ENCODE measurements at regions not wholly inside any gene's neighbourhood (a gene's known extent, or its start where the extent isn't known, plus 50 kb on each side); places are given as distances from the start of the nearest gene placed in this dataset.

DNA sequence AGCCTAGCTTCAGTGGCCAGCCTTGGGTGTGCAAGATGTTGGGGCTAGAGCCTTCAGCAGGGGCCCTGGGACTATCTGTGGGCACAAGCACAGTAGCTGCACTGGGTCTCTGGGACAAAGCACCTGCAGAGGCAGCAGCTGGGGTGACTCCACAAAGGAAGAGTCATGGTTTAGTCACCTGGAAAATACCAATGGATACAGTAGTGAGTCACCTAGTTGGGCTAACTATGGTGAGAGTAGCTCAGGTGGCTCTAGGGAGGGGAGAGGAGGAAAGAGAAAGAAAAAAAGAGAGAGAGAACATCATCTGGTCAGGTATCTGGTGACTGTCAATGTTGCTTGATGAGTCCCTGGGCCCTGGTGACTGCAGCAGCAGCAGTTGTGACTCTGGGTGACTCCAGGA is 72.9 kb upstream of the SPIN4 start:
- TF ChIP-seq CTCF (IDR thresholded peaks at IDR 0.05) (no peak), POLR2A (IDR thresholded peaks at IDR 0.05) (no peak)

Data from uterus (tissue), 2 donors.